Vagina (tissue), 2 donors: ENCODE measurements at regions not wholly inside any gene's neighbourhood (a gene's known extent, or its start where the extent isn't known, plus 50 kb on each side); places are given as distances from the start of the nearest gene placed in this dataset.
A peak's percentile ranks its signal among the peaks of the same experiment; 100 is the strongest.

ENCODE experiments used
- DNase-seq, 2 donors: peaks; one replicate each; pipeline ENCODE4 v3.0.0-alpha.2; 2017; ENCODE audit errors: extremely low spot score in 2 of 2
- H3K27ac ChIP-seq: fragments of 200-600 bp; sonication (generic); one replicate; pipeline ENCODE4 v1.5.1; 2019
- H3K27me3 ChIP-seq: fragments of 200-600 bp; sonication (generic); one replicate; pipeline ENCODE4 v1.5.1; 2019
- H3K36me3 ChIP-seq, 2 donors: fragments of 200-600 bp; sonication (generic); one replicate each; pipeline ENCODE4 v1.5.1; 2017 to 2019
- H3K4me1 ChIP-seq: fragments of 200-600 bp; sonication (generic); one replicate; pipeline ENCODE4 v1.5.1; 2019
- H3K4me3 ChIP-seq, 2 donors: fragments of 200-600 bp; sonication (generic); 1 replicate in 1 of 2; 2 replicates in 1 of 2; pipeline ENCODE4 v1.5.1; 2016 to 2019
- H3K9me3 ChIP-seq: fragments of 200-600 bp; sonication (generic); one replicate; pipeline ENCODE4 v1.5.1; 2019
- CTCF ChIP-seq, 3 experiments: fragments of 450-650 bp in 2 of 3; fragments of 200-600 bp in 1 of 3; sonication (generic) in 1 of 3; IDR thresholded peaks; one replicate each; pipeline ENCODE4 v1.5.1; 2017 to 2019; ENCODE audit warnings: antibody characterized with exemption in 3 of 3, mild to moderate bottlenecking in 2 of 3, moderate library complexity in 2 of 3
- POLR2A ChIP-seq, 2 donors: fragments of 450-650 bp; IDR thresholded peaks; one replicate each; pipeline ENCODE4 v1.6.1; 2017; ENCODE audit warnings: antibody characterized with exemption in 2 of 2, mild to moderate bottlenecking in 2 of 2, moderate library complexity in 2 of 2
- POLR2AphosphoS5 ChIP-seq, 2 donors: sonication (generic); formaldehyde crosslinking; IDR thresholded peaks; one replicate each; pipeline ENCODE4 v1.9.0; 2017; ENCODE audit warnings: antibody characterized with exemption in 2 of 2, mild to moderate bottlenecking in 2 of 2, low read depth in 1 of 2; ENCODE audit not compliant: insufficient read depth in 1 of 2
- intact Hi-C: fragments of 100-400 bp; cut with DNase I; formaldehyde crosslinking; loops from one replicate; pipeline ENCODE4 v1.15.1; 2023

- peak in 1 of 2 donors; percentile 77 for DNase-seq
- H3K4me1 ChIP-seq, result peaks cover 13% of the 10 kb centered on the region
- H3K36me3 ChIP-seq, result no peaks in the 10 kb centered on the region
- intact Hi-C loops, result no loop called here
- no peak for TF ChIP-seq POLR2A (IDR thresholded peaks at IDR 0.05)
- H3K4me3 ChIP-seq, result no peak overlapping the region
- no peaks in the 10 kb centered on the region for H3K27me3 ChIP-seq
- H3K9me3 ChIP-seq, result no peaks in the 10 kb centered on the region
- H3K27ac ChIP-seq, result no peak overlapping the region
These were observed 72.3 kb upstream of the IFNGR1 start for GRCh38 chr6:137291441-137291840.

GRCh38 chr6:137290601-137291261, 71.5 kb upstream of the IFNGR1 start:
- peak in 1 of 2 donors; percentile 20 for DNase-seq
- no peaks in the 10 kb centered on the region for H3K9me3 ChIP-seq
- no peaks in the 10 kb centered on the region for H3K36me3 ChIP-seq
- H3K27me3 ChIP-seq, result no peaks in the 10 kb centered on the region
- no peak overlapping the region for H3K27ac ChIP-seq
- TF ChIP-seq POLR2AphosphoS5 (IDR thresholded peaks at IDR 0.05; ENCODE audit: insufficient read depth in 1 of 2, low read depth in 1 of 2) (no peak), POLR2A (IDR thresholded peaks at IDR 0.05) (no peak), CTCF (IDR thresholded peaks at IDR 0.05) (no peak)
- H3K4me1 ChIP-seq, result peaks cover 13% of the 10 kb centered on the region
- no peak overlapping the region for H3K4me3 ChIP-seq
- intact Hi-C loops, result no loop called here

DNA sequence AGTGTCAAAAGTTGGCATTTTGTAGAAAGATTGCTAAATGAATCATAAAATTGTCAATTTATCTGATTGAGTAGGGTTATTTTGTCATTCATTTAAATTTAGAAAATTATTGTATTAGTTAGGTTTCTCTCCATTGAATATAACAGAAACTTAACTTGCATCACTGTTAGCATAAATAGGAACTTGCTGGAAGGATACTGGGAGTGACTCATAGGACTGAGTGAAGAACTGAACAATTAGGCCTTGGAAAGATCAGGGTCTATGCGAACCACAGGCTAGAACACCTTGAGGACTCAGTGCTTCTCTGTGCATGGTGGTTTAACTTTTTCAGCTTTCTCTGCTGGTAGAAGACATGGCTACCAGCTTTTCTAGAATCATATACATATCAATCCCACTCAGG, 67.7 kb upstream of the IFNGR1 start:
- no peak overlapping the region for H3K27ac ChIP-seq
- no peak overlapping the region for H3K4me3 ChIP-seq
- H3K27me3 ChIP-seq, result no peaks in the 10 kb centered on the region
- intact Hi-C loops, result loop anchor here (2.0 kb wide), 1 partner anchor 26 kb away; no protein-coding TSS in a partner anchor
- H3K9me3 ChIP-seq, result no peaks in the 10 kb centered on the region
- DNase-seq, result no peak
- H3K4me1 ChIP-seq, result peaks cover 13% of the 10 kb centered on the region
- no peaks in the 10 kb centered on the region for H3K36me3 ChIP-seq
- no peak for TF ChIP-seq POLR2A (IDR thresholded peaks at IDR 0.05)
- TF ChIP-seq POLR2AphosphoS5 (IDR thresholded peaks at IDR 0.05; ENCODE audit: insufficient read depth in 1 of 2, low read depth in 1 of 2), result no peak
- no peak for TF ChIP-seq CTCF (IDR thresholded peaks at IDR 0.05)

DNA sequence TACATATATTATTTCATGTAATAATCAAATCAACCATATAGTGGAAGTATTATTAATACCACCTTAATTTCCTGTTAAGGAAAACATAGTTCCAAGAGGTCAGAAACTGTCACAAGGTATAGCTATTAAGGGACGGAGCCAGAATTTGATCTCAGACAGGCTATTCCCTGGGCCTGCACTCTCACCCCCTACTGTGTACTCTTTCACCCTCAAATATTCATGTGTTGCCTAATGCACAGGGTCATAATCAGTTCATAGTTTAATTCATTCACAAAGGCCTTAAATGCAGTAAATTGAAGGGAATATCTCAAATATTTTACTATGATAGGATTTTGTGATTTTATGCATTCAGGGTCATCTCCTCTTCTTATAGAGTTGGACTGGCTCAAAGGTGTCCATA, 67.2 kb upstream of the IFNGR1 start:
- no peaks in the 10 kb centered on the region for H3K27me3 ChIP-seq
- H3K4me1 ChIP-seq, result peaks cover 8% of the 10 kb centered on the region
- no peak for TF ChIP-seq CTCF (IDR thresholded peaks at IDR 0.05)
- no peak overlapping the region for H3K27ac ChIP-seq
- H3K4me3 ChIP-seq, result no peak overlapping the region
- H3K9me3 ChIP-seq, result no peaks in the 10 kb centered on the region
- H3K36me3 ChIP-seq, result no peaks in the 10 kb centered on the region
- peak in 1 of 2 donors; percentile 25 for DNase-seq
- intact Hi-C loops, result loop anchor here (2.0 kb wide), 1 partner anchor 26 kb away; no protein-coding TSS in a partner anchor

DNA sequence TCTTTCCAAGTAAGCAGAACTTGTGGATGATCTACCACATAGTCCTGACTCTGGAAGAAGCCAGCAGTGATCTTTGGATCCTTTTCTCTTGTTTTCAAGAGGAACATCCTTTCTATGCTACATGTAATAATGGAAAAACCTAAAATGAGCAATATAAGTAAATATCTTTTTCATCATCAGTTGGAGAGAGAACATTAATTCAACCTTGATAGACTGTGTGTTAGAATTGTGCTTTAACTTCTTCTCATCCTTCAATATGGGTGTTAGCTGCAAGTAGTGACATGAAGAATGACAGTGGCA, 65.6 kb upstream of the IFNGR1 start:
- H3K36me3 ChIP-seq, result no peaks in the 10 kb centered on the region
- intact Hi-C loops, result no loop called here
- no peaks in the 10 kb centered on the region for H3K9me3 ChIP-seq
- H3K4me3 ChIP-seq, result no peak overlapping the region
- TF ChIP-seq POLR2A (IDR thresholded peaks at IDR 0.05) (no peak), POLR2AphosphoS5 (IDR thresholded peaks at IDR 0.05; ENCODE audit: insufficient read depth in 1 of 2, low read depth in 1 of 2) (no peak), CTCF (IDR thresholded peaks at IDR 0.05) (no peak)
- no peak overlapping the region for H3K27ac ChIP-seq
- DNase-seq, result no peak
- H3K27me3 ChIP-seq, result no peaks in the 10 kb centered on the region
- H3K4me1 ChIP-seq, result no peaks in the 10 kb centered on the region
